A549 (cell line): ENCODE measurements at regions not wholly inside any gene's neighbourhood (a gene's known extent, or its start where the extent isn't known, plus 50 kb on each side); places are given as distances from the start of the nearest gene placed in this dataset.

ENCODE experiments used
- HOXB5 ChIP-seq: fragments of 250-450 bp; sonication (Bioruptor Pico); IDR thresholded peaks from 2 replicates; pipeline ENCODE4 v1.5.0; 2020; ENCODE audit warnings: mild to moderate bottlenecking, moderate library complexity
- ZFP36 ChIP-seq: fragments of 450-650 bp; IDR thresholded peaks from 2 replicates; pipeline ENCODE4 v1.6.1; 2014; ENCODE audit warnings: borderline replicate concordance; ENCODE audit not compliant: partially characterized antibody
- TF ChIP-seq, protein P1 (sequence below): fragments of >200 bp; sonication (Bioruptor Twin); formaldehyde crosslinking; IDR thresholded peaks from 3 replicates; pipeline ENCODE4 v1.5.1; 2016
- TF ChIP-seq, protein P2 (sequence below): fragments of 150-350 bp; IDR thresholded peaks from 2 replicates; pipeline ENCODE4 v1.6.1; 2014; ENCODE audit warnings: low read depth, mild to moderate bottlenecking, low read length

DNA sequence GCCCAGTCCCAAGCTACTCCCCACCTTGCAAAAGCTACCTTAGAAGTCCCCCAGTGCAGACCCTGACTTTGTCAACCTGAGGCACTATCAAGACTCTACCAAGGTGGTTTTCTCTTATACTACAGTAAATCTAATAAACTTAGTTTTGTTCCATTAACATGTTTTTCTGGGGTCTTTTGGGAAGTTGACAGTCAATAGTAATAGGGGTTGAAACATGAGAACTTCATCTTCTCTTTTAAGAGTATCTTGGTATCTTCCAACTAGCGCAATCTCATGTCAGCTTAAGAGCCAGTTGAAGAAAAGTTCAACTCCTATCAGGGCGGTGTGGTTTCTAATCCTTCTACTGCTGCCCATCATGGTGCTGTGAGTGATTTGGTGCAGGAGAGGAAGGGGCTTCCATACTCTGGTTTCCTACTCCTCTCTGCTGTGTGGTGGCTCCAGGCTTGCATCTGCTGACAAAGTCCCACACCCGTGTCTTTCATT lies 164.2 kb downstream of the FOXA2 start:
- TF ChIP-seq, protein P1, sequence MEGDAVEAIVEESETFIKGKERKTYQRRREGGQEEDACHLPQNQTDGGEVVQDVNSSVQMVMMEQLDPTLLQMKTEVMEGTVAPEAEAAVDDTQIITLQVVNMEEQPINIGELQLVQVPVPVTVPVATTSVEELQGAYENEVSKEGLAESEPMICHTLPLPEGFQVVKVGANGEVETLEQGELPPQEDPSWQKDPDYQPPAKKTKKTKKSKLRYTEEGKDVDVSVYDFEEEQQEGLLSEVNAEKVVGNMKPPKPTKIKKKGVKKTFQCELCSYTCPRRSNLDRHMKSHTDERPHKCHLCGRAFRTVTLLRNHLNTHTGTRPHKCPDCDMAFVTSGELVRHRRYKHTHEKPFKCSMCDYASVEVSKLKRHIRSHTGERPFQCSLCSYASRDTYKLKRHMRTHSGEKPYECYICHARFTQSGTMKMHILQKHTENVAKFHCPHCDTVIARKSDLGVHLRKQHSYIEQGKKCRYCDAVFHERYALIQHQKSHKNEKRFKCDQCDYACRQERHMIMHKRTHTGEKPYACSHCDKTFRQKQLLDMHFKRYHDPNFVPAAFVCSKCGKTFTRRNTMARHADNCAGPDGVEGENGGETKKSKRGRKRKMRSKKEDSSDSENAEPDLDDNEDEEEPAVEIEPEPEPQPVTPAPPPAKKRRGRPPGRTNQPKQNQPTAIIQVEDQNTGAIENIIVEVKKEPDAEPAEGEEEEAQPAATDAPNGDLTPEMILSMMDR = no peak
- no peak for TF ChIP-seq ZFP36
- TF ChIP-seq HOXB5 (CRISPR knock-in tag) = no peak
- TF ChIP-seq, protein P2, sequence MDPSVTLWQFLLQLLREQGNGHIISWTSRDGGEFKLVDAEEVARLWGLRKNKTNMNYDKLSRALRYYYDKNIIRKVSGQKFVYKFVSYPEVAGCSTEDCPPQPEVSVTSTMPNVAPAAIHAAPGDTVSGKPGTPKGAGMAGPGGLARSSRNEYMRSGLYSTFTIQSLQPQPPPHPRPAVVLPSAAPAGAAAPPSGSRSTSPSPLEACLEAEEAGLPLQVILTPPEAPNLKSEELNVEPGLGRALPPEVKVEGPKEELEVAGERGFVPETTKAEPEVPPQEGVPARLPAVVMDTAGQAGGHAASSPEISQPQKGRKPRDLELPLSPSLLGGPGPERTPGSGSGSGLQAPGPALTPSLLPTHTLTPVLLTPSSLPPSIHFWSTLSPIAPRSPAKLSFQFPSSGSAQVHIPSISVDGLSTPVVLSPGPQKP = no peak
